NCI-H2196 (cell line): ENCODE measurements at regions not wholly inside any gene's neighbourhood (a gene's known extent, or its start where the extent isn't known, plus 50 kb on each side); places are given as distances from the start of the nearest gene placed in this dataset.

Source experiments
- DNase-seq: peaks from one replicate; lab custom pipeline; 2025; ENCODE audit not compliant: unreplicated experiment; lab: John Stamatoyannopoulos, UW

GRCh38 chr10:78505657-78506056 is 472.0 kb downstream of the RPS24 start:
- no peak for DNase-seq

GRCh38 chr10:78506614-78507013 is 473.0 kb downstream of the RPS24 start:
- DNase-seq, result no peak

GRCh38 chr10:78507510-78508160 is 474.0 kb downstream of the RPS24 start:
- DNase-seq, result no peak

GRCh38 chr10:78508955-78509748 is 475.5 kb downstream of the RPS24 start:
- DNase-seq, result no peak

GRCh38 chr10:78510566-78511323 is 477.1 kb downstream of the RPS24 start:
- DNase-seq, result no peak

GRCh38 chr10:78511324-78512204 is 477.9 kb downstream of the RPS24 start:
- DNase-seq, result no peak

GRCh38 chr10:78512205-78512550 is 478.5 kb downstream of the RPS24 start:
- no peak for DNase-seq

GRCh38 chr10:78513330-78513729 is 479.7 kb downstream of the RPS24 start:
- DNase-seq, result no peak

GRCh38 chr10:78513986-78514385 is 480.3 kb downstream of the RPS24 start:
- no peak for DNase-seq

GRCh38 chr10:78514459-78514858 is 480.8 kb downstream of the RPS24 start:
- no peak for DNase-seq

- DNase-seq, result no peak
Measured at GRCh38 chr10:78515038-78515872, 481.6 kb downstream of the RPS24 start.

GRCh38 chr10:78515873-78516153 is 482.1 kb downstream of the RPS24 start:
- no peak for DNase-seq

- no peak for DNase-seq
Measured at GRCh38 chr10:78516236-78516635, 482.6 kb downstream of the RPS24 start.

- DNase-seq, result no peak
Measured at GRCh38 chr10:78516756-78517155, 483.1 kb downstream of the RPS24 start.

- DNase-seq, result no peak
Measured at GRCh38 chr10:78518224-78518623, 484.6 kb downstream of the RPS24 start.

- peak; percentile 15 for DNase-seq
Measured at GRCh38 chr10:78520737-78521430, 487.2 kb downstream of the RPS24 start.

- DNase-seq, result no peak
Measured at GRCh38 chr10:78523453-78523852, 489.8 kb downstream of the RPS24 start.

GRCh38 chr10:78524342-78524741 is 490.7 kb downstream of the RPS24 start:
- DNase-seq, result no peak

GRCh38 chr10:78524941-78525340 is 491.3 kb downstream of the RPS24 start:
- peak; percentile 26 for DNase-seq

- no peak for DNase-seq
Measured at GRCh38 chr10:78526347-78526746, 492.7 kb downstream of the RPS24 start.
